Endothelial cell of umbilical vein (primary cell): ENCODE measurements at regions not wholly inside any gene's neighbourhood (a gene's known extent, or its start where the extent isn't known, plus 50 kb on each side); places are given as distances from the start of the nearest gene placed in this dataset.

Experiments
- BruUV-seq: library from RNA; stranded (reverse); fragments of 400-500 nt; replicated peaks from 2 replicates; lab custom pipeline; 2021; lab: Mats Ljungman, UMichigan
- CTCF ChIA-PET: fragments of 300-600, 350-600 bp; sonication (Branson Sonifier 250); formaldehyde crosslinking; loops from one replicate; lab custom pipeline; 2021; ENCODE audit warnings: antibody characterized with exemption, inconsistent platforms; lab: Charles Lee
- POLR2A ChIA-PET: fragments of 300-600, 350-600 bp; sonication (Branson Sonifier 250); formaldehyde crosslinking; loops from one replicate; lab custom pipeline; 2021; ENCODE audit warnings: antibody characterized with exemption, inconsistent platforms; lab: Charles Lee
- DNase-seq: peaks from one replicate; pipeline ENCODE4 v3.0.0-alpha.2; 2011; ENCODE audit warnings: low read depth, low spot score
- FAIRE-seq: peaks from 2 replicates; lab custom pipeline; 2011; peaks lifted over from hg19 to GRCh38; lab: Jason Lieb, UNC
- H2AFZ ChIP-seq: 2 replicates; pipeline ENCODE4 v1.6.0; 2012; ENCODE audit warnings: low read depth, low read length, control low read depth, inconsistent platforms
- H3K27ac ChIP-seq: 2 replicates; pipeline ENCODE4 v1.5.1; 2011; ENCODE audit warnings: low read depth, mild to moderate bottlenecking, control low read depth, low read length, moderate library complexity; ENCODE audit not compliant: insufficient read depth
- H3K27me3 ChIP-seq, 2 experiments: 2 replicates each; pipeline versions ENCODE4 v1.6.0 to v1.6.1; 2011; ENCODE audit warnings: low read length in 2 of 2, mixed read lengths in 1 of 2; ENCODE audit not compliant: control insufficient read depth in 2 of 2, insufficient read depth in 2 of 2
- H3K36me3 ChIP-seq, 2 experiments: 2 replicates in 1 of 2; 3 replicates in 1 of 2; pipeline ENCODE4 v1.5.1; 2011; ENCODE audit warnings: low read length in 2 of 2, mild to moderate bottlenecking in 1 of 2, moderate library complexity in 1 of 2; ENCODE audit not compliant: control insufficient read depth in 2 of 2, insufficient read depth in 2 of 2; ENCODE audit errors: extremely low read depth in 1 of 2
- H3K4me1 ChIP-seq: 3 replicates; pipeline ENCODE4 v1.5.1; 2011; ENCODE audit warnings: mild to moderate bottlenecking, low read length; ENCODE audit not compliant: control insufficient read depth, insufficient read depth; ENCODE audit errors: extremely low read depth
- H3K4me2 ChIP-seq: 2 replicates; pipeline ENCODE4 v1.6.1; 2011; ENCODE audit warnings: low read length, control low read depth, mixed read lengths; ENCODE audit not compliant: insufficient read depth
- H3K4me3 ChIP-seq, 3 experiments: fragments of 200-600 bp in 1 of 3; sonication (generic), shearing (Covaris generic) in 1 of 3; replicated peaks in 1 of 3; 2 replicates each; pipeline ENCODE4 v1.5.1; 2011 to 2016; ENCODE audit warnings: control low read depth in 3 of 3, low read length in 3 of 3, mild to moderate bottlenecking in 2 of 3, inconsistent platforms in 1 of 3, low read depth in 1 of 3, moderate library complexity in 1 of 3; ENCODE audit not compliant: insufficient read depth in 1 of 3
- H3K79me2 ChIP-seq: 2 replicates; pipeline ENCODE4 v1.6.0; 2012; ENCODE audit warnings: low read length, inconsistent platforms; ENCODE audit not compliant: control insufficient read depth, insufficient read depth
- H3K9ac ChIP-seq: replicated peaks from 2 replicates; pipeline ENCODE3; 2011; ENCODE audit warnings: low read length, control low read depth; ENCODE audit not compliant: insufficient read depth; ENCODE audit errors: extremely low read depth
- H3K9me1 ChIP-seq: replicated peaks from 3 replicates; pipeline ENCODE4 v1.6.0; 2011; ENCODE audit warnings: mild to moderate bottlenecking, low read length; ENCODE audit not compliant: control insufficient read depth, insufficient read depth; ENCODE audit errors: extremely low read depth
- H3K9me3 ChIP-seq: replicated peaks from 2 replicates; pipeline ENCODE4 v1.5.1; 2012; ENCODE audit warnings: low read length, inconsistent platforms; ENCODE audit not compliant: control insufficient read depth, insufficient read depth
- H4K20me1 ChIP-seq: replicated peaks from 2 replicates; pipeline ENCODE3; 2011; ENCODE audit warnings: mild to moderate bottlenecking, low read length; ENCODE audit not compliant: control insufficient read depth, insufficient read depth; ENCODE audit errors: extremely low read depth
- CTCF ChIP-seq, 2 donors: IDR thresholded peaks; 1 replicate in 1 of 2; 2 replicates in 1 of 2; pipeline ENCODE4 v1.5.1; 2011; ENCODE audit warnings: low read length in 2 of 2, mild to moderate bottlenecking in 2 of 2, moderate library complexity in 2 of 2, control low read depth in 1 of 2, inconsistent platforms in 1 of 2, low read depth in 1 of 2; ENCODE audit not compliant: insufficient read depth in 1 of 2; ENCODE audit errors: extremely low read depth in 1 of 2
- EZH2 ChIP-seq: IDR thresholded peaks from 2 replicates; pipeline ENCODE4 v1.6.1; 2012; ENCODE audit warnings: borderline replicate concordance, low read depth, mild to moderate bottlenecking, moderate library complexity, low read length, inconsistent platforms; ENCODE audit not compliant: severe bottlenecking
- FOS ChIP-seq: IDR thresholded peaks from 2 replicates; pipeline ENCODE4 v1.6.1; 2011; ENCODE audit warnings: mild to moderate bottlenecking, low read length, moderate library complexity, borderline replicate concordance; ENCODE audit not compliant: insufficient read depth
- GATA2 ChIP-seq: IDR thresholded peaks from 2 replicates; pipeline ENCODE4 v1.7.0; 2011; ENCODE audit warnings: low read depth, mild to moderate bottlenecking, moderate library complexity, mixed read lengths, low read length; ENCODE audit not compliant: insufficient read length, insufficient read depth
- JUN ChIP-seq: IDR thresholded peaks from 2 replicates; pipeline ENCODE4 v1.6.1; 2011; ENCODE audit warnings: borderline replicate concordance, low read depth; ENCODE audit not compliant: insufficient read length, insufficient read depth
- MAX ChIP-seq: IDR thresholded peaks from 2 replicates; pipeline ENCODE4 v1.6.1; 2011; ENCODE audit not compliant: insufficient read depth, insufficient read length
- MYC ChIP-seq: IDR thresholded peaks from one replicate; pipeline ENCODE4 v1.6.1; 2011; ENCODE audit warnings: mild to moderate bottlenecking, low read depth, low read length
- POLR2A ChIP-seq: IDR thresholded peaks from 2 replicates; pipeline ENCODE4 v1.6.1; 2012; ENCODE audit warnings: low read depth, mild to moderate bottlenecking, control low read depth, low read length
- POLR2AphosphoS5 ChIP-seq: IDR thresholded peaks from 2 replicates; pipeline ENCODE4 v1.6.1; 2012; ENCODE audit warnings: low read depth, mild to moderate bottlenecking, control low read depth, low read length, moderate library complexity; ENCODE audit not compliant: insufficient read depth
- dilution Hi-C: fragments of 300-500 bp; cut with MboI; formaldehyde crosslinking; loops from one replicate; pipeline ENCODE4 v1.15.0; 2019; ENCODE audit warnings: low sequenced_read_pairs; ENCODE audit not compliant: extremely low pct_ligation_motif_present
- intact Hi-C: fragments of 100-400 bp; cut with micrococcal nuclease; formaldehyde crosslinking; loops from one replicate; pipeline ENCODE4 v1.10.0; 2022

- Histone ChIP-seq H3K9me3 (no peaks in the 10 kb centered on the region), H3K79me2 (no peaks in the 10 kb centered on the region), H4K20me1 (no peaks in the 10 kb centered on the region), H3K4me1 (peaks cover 3% of the 10 kb centered on the region), H3K9me1 (no peaks in the 10 kb centered on the region), H3K4me2 (no peak overlapping the region), H3K9ac (no peak overlapping the region), H3K4me3 (no peak overlapping the region), H3K36me3 (no peaks in the 10 kb centered on the region), H2AFZ (no peak overlapping the region), H3K27me3 (no peaks in the 10 kb centered on the region), H3K27ac (no peak overlapping the region)
- BruUV-seq = no TSS peak
- CTCF ChIA-PET = no interaction called here
- TF ChIP-seq POLR2A (no peak), GATA2 (no peak), FOS (no peak), CTCF (IDR thresholded peaks at IDR 0.05; ENCODE audit: extremely low read depth in 1 of 2, insufficient read depth in 1 of 2, low read depth in 1 of 2, low read length in 2 of 2) (no peak), JUN (no peak), POLR2AphosphoS5 (no peak), EZH2 (no peak), MYC (no peak), MAX (no peak)
- no peak for FAIRE-seq
- POLR2A ChIA-PET = no interaction called here
- no peak for DNase-seq
- intact Hi-C loops (no loop called here), dilution Hi-C loops (no loop called here)
Measured at GRCh38 chr16:66203476-66203875, 163.0 kb upstream of the CDH5 start.
